GM12891 (cell line): ENCODE measurements at regions not wholly inside any gene's neighbourhood (a gene's known extent, or its start where the extent isn't known, plus 50 kb on each side); places are given as distances from the start of the nearest gene placed in this dataset.

Source experiments
- DNase-seq: peaks from one replicate; pipeline ENCODE4 v3.0.0; 2011; ENCODE audit warnings: low spot score; ENCODE audit not compliant: insufficient read length
- FAIRE-seq: peaks from 2 replicates; lab custom pipeline; 2011; peaks lifted over from hg19 to GRCh38; lab: Jason Lieb, UNC
- PAX5 ChIP-seq: IDR thresholded peaks from 2 replicates; pipeline ENCODE4 v1.6.1; 2011; ENCODE audit warnings: low read length, moderate library complexity, mild to moderate bottlenecking; ENCODE audit not compliant: insufficient read depth, severe bottlenecking
- POLR2A ChIP-seq: IDR thresholded peaks from 2 replicates; pipeline ENCODE4 v1.6.1; 2011; ENCODE audit warnings: low read depth, low read length, control low read depth
- POLR2AphosphoS5 ChIP-seq: IDR thresholded peaks from 2 replicates; pipeline ENCODE4 v1.6.1; 2011; ENCODE audit warnings: low read depth, low read length, control low read depth
- POU2F2 ChIP-seq: IDR thresholded peaks from 2 replicates; pipeline ENCODE4 v1.6.1; 2011; ENCODE audit warnings: low read depth, mild to moderate bottlenecking, control low read depth, low read length, moderate library complexity
- SPI1 ChIP-seq: IDR thresholded peaks from 2 replicates; pipeline ENCODE4 v1.6.1; 2011; ENCODE audit warnings: low read depth, low read length, control low read depth
- TAF1 ChIP-seq: IDR thresholded peaks from 2 replicates; pipeline ENCODE4 v1.6.1; 2011; ENCODE audit warnings: low read depth, low read length, control low read depth

DNA sequence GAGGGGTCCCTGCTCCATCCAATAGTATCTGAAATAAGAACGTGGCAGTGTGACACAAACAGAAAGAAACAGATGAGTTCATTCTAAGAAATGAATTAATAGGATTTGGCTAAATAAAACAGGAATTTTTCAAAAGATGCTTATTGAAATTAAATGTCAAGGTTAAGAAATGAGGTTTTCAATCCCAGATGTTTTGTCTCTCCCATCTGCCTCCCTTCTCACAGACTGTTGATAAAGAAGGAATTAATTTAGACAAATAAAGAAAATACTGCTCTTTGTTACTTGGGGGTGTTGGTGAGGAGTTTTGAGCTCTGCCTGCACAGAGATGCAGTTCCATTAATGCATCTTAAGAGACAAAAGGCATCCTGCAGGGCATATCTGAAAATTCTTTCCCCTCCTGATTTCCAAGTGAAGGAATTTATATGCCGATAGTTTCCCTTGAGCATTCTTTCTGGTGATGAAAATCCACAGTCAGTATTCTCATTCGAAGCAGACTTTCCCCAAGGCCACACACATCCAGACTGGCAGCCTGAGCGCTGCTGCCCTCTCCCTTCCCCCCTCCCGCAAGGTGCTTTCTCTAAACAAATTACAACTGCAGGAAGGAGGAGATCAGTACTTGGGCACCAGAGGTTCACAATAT lies 385.4 kb upstream of the RND3 start:
- FAIRE-seq (no peak), DNase-seq (no peak)
- TF ChIP-seq POLR2AphosphoS5 (no peak), PAX5 (no peak), SPI1 (no peak), TAF1 (no peak), POU2F2 (no peak), POLR2A (no peak)

DNA sequence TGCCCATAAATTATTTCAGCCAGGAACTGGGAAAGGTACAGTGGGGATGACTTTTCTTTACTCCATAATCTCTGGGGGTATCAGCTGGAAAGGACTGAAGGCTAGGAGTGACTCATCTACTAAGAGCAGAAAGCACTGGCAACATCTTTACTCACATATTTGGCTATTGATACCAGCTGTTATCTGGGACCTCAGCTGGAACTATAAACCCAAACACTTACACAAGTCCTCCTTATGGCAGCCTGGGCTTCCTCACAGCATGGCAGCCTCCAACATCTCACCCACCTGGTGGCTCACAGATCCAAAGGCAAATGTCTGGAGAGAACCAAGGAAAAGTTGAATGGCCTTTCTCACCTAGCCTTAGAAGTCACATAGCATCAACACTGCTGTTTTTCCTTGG lies 379.0 kb upstream of the RND3 start:
- TF ChIP-seq PAX5, result no peak
- TF ChIP-seq TAF1, result no peak
- no peak for TF ChIP-seq POLR2A
- no peak for TF ChIP-seq SPI1
- TF ChIP-seq POU2F2, result no peak
- FAIRE-seq, result no peak
- DNase-seq, result no peak

DNA sequence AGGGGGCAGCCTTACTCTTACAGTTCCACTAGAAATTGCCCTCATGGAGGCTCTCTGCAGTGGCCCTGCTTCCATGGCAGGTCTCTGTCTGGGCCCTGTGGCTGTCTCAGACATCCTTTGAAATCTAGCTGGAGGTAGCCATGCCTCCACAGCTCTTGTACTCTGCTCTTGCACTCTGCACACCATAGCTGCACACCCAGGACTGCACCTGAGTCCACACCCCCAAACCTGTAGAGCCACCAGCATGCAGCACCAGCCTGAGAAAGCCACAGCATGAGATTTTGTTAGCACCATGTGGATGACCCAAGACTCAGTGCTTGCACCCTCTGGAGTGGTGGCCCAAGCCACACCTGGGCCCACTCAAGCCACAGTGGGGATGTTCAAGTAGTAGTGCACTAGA lies 376.2 kb upstream of the RND3 start:
- DNase-seq (no peak), FAIRE-seq (no peak)
- TF ChIP-seq SPI1, result no peak
- TF ChIP-seq TAF1, result no peak
- TF ChIP-seq POU2F2, result no peak
- no peak for TF ChIP-seq POLR2A
- no peak for TF ChIP-seq PAX5
- no peak for TF ChIP-seq POLR2AphosphoS5

DNA sequence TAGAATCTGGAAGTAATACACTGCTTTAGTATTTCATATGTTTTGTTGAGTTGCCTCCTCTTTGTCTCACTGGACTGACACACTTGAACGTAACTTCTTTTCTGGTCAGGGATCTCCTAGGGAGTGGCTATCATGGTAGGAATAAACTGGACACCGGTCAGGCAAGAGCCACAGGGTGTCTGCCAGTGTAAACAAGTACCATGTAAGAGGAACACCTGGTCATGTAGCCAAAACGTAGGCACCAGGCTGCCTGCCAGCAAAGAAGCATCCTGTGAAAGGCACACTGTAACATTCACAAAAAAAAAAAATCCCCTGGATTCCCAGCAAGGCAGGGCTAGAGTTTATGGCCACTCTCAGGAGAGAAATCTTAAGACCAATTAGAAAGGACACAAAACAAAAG lies 372.8 kb upstream of the RND3 start:
- no peak for DNase-seq
- no peak for FAIRE-seq
- TF ChIP-seq POLR2A (no peak), POU2F2 (no peak), TAF1 (no peak), POLR2AphosphoS5 (no peak), SPI1 (no peak), PAX5 (no peak)

DNA sequence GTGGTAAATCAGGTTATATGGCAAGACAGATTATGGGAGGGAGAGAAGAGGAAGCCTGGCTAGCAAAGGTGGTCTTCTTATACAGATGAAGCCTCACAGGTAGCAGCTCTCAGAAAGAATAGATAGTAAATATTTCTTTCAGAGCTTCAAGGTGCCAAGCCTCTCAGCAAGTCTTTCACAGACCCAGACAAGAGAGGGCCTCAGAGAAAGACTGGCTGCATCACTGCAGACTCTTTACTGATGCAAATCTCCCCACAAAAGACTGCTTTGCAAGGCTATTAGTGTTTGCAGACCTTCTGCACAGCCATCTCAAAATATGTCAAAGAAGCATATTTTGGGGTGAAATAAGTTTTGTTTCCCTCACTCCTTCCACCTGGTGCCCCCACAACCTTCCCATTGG lies 372.4 kb upstream of the RND3 start:
- DNase-seq (no peak), FAIRE-seq (no peak)

DNA sequence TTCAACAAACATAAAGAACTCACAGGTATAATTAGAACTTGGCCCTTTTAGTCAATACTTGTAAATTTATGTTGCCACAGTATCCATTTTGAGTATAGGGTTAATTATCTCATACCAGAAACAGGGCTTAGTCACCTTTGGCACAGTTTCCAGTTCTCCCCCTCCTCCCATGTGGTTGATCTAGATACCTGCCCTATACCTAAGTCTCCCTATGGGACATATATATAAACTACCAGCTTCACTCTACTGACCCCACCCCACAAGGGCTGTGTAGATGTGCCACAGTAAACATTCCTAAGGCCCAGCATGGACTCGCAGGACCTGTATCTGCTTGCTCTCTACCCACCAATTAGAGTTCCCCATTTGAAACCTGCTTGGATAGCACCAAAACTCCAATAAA lies 371.7 kb upstream of the RND3 start:
- TF ChIP-seq TAF1 (no peak), POLR2AphosphoS5 (no peak), PAX5 (no peak), POU2F2 (no peak), SPI1 (no peak)
- FAIRE-seq (no peak), DNase-seq (no peak)

More for the DNA sequence above, 372.4 kb upstream of the RND3 start:
- TF ChIP-seq POLR2AphosphoS5, result no peak
- TF ChIP-seq SPI1, result no peak
- no peak for TF ChIP-seq POLR2A
- TF ChIP-seq POU2F2, result no peak
- no peak for TF ChIP-seq TAF1
- TF ChIP-seq PAX5, result no peak

DNA sequence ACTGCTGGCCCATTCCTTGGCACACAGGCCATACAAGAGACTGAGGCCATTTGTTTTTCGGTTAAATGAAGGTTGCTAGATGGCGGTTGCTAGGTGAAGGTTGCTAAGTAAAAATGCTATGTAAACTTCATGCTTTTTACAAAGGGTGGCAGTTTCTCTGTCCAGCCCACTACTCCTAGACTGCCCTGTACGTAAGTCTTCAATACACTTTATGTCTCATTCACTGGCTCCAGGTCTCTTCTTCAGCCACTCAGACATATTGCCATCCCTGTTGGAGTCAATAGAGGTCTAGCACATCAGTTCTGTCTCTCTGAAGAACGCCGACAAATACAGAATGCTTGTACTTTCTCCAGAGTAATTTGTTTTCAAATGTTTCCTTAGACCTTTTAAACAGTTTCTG lies 370.9 kb upstream of the RND3 start:
- DNase-seq (no peak), FAIRE-seq (no peak)
- TF ChIP-seq POU2F2 (no peak), POLR2AphosphoS5 (no peak), SPI1 (no peak), PAX5 (no peak), POLR2A (no peak), TAF1 (no peak)

DNA sequence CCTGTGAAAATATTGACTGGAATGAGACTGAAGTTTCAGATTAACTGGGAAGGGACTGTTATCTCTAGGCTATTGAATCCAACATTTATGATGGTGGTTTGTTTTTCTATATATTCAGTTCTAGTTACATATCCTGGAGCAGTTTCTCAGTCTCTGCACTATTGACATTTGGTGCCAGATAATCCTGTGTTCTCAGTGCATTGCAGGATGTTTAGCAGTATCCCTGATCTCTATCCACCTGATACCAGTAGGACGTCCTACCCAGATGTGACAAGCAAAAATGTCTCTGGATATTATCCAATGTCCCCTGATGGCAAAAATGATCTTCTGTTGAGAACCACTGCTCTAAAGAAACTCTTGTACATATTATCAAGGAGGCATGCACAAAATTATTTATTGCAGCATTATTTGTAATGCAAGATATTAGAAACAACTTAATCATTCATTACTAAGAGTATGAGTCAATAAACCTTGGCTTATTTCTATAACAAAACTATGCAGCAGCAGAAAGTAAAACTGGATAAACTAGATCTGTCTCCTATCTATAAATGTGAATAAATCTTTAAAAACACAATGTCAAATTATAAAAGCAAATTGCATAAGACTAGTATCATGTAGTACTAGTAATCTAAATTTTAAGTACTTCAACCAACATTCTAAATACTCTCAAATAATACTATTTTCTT lies 369.3 kb upstream of the RND3 start:
- DNase-seq (no peak), FAIRE-seq (no peak)
- TF ChIP-seq POLR2AphosphoS5 (no peak), TAF1 (no peak), POU2F2 (no peak), POLR2A (no peak), PAX5 (no peak), SPI1 (no peak)

DNA sequence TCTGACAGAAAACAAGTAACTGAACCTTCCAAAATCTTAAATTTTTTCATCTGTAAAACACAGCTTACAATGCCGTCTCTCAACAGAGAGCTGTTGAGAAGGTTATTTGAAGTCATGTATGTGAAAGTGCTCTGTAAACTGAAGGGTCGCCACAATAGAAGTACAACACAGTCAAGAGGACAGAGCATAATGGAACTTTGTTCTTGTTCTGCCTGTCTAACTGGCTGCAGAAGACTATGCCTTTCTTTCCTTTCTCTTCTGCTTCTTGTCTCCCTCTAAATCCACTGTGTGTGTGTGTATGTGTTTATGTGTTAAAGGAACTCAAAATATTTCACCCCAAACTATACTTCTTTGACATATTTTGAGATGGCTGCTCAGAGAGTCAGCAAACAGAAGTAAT lies 365.8 kb upstream of the RND3 start:
- FAIRE-seq (no peak), DNase-seq (no peak)
- no peak for TF ChIP-seq TAF1
- no peak for TF ChIP-seq POLR2A
- TF ChIP-seq POLR2AphosphoS5, result no peak
- TF ChIP-seq SPI1, result no peak

DNA sequence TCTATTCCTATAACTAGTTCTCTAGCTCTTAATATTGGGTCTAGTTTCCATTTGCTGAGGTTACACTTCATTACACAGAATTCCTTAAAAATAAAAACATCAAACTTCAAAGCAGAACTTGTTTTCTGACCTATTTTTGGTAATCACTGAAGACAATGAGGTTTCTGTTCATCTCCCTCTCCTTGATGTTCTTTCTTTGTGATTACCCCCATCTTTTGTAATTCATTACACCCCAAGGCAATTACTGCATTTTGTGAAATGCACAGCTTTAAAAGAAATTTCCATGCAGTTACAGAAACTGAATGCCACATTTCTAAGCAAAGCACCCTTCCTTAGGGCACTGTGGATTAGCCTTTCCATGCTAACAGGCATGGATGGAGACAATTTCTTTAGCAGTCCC lies 363.2 kb upstream of the RND3 start:
- no peak for TF ChIP-seq SPI1
- TF ChIP-seq PAX5, result no peak
- no peak for TF ChIP-seq POLR2AphosphoS5
- no peak for TF ChIP-seq POLR2A
- TF ChIP-seq TAF1, result no peak
- no peak for TF ChIP-seq POU2F2
- no peak for DNase-seq
- no peak for FAIRE-seq
